ENCODE measurements at regions not wholly inside any gene's neighbourhood (a gene's known extent, or its start where the extent isn't known, plus 50 kb on each side); places are given as distances from the start of the nearest gene placed in this dataset.

GRCh38 chr14:23776296-23776695 lies 140.1 kb downstream of the DHRS2 start:
- FAIRE-seq (no peak), DNase-seq (ENCODE audit: low read depth, low spot score) (no peak)
- no peak overlapping the region for H3K4me2 ChIP-seq (ENCODE audit: control insufficient read depth, extremely low read depth, insufficient read depth, low read depth, low read length)
- no peak overlapping the region for H3K4me3 ChIP-seq (ENCODE audit: control insufficient read depth in 2 of 3, extremely low read depth in 1 of 3, insufficient read depth in 2 of 3, low read depth in 1 of 3, low read length in 3 of 3)
- dilution Hi-C loops (cut with MboI; ENCODE audit: extremely low pct_ligation_motif_present, low sequenced_read_pairs), result no loop called here
- TF ChIP-seq CTCF (optimal IDR thresholded peaks at IDR 0.05 in 1 of 3, IDR thresholded peaks at IDR 0.05 in 1 of 3, conservative IDR thresholded peaks at IDR 0.05 in 1 of 3; ENCODE audit: extremely low read depth in 1 of 3, insufficient read depth in 2 of 3, low read length in 3 of 3) (no peak), EZH2 (IDR thresholded peaks at IDR 0.05; ENCODE audit: low read length) (no peak)
- no peaks in the 10 kb centered on the region for H3K36me3 ChIP-seq (ENCODE audit: control insufficient read depth in 2 of 2, extremely low read depth in 1 of 2, insufficient read depth in 2 of 2, low read length in 2 of 2)
- H3K9ac ChIP-seq (ENCODE audit: control insufficient read depth, extremely low read depth, insufficient read depth, low read length), result no peak overlapping the region
- H4K20me1 ChIP-seq (ENCODE audit: control insufficient read depth, extremely low read depth, insufficient read depth, low read length), result no peaks in the 10 kb centered on the region
- H3K27me3 ChIP-seq (ENCODE audit: control insufficient read depth, extremely low read depth, insufficient read depth, low read length), result peaks cover 4% of the 10 kb centered on the region
- no peaks in the 10 kb centered on the region for H3K9me3 ChIP-seq (ENCODE audit: control insufficient read depth, low read depth, low read length)
- no peaks in the 10 kb centered on the region for H3K4me1 ChIP-seq (ENCODE audit: control insufficient read depth, extremely low read depth, insufficient read depth, low read length)
- no peaks in the 10 kb centered on the region for H3K79me2 ChIP-seq (ENCODE audit: control insufficient read depth, insufficient read depth, low read length)
- no peak overlapping the region for H3K27ac ChIP-seq (ENCODE audit: control insufficient read depth, insufficient read depth, low read length)
- H2AFZ ChIP-seq (ENCODE audit: control insufficient read depth, low read length), result no peak overlapping the region
- H3K9me1 ChIP-seq (ENCODE audit: control insufficient read depth, extremely low read depth, insufficient read depth, low read length), result no peaks in the 10 kb centered on the region

GRCh38 chr14:23785208-23785607 lies 149.0 kb downstream of the DHRS2 start:
- FAIRE-seq, result no peak
- H3K27ac ChIP-seq (ENCODE audit: control insufficient read depth, insufficient read depth, low read length), result no peak overlapping the region
- no peaks in the 10 kb centered on the region for H3K4me1 ChIP-seq (ENCODE audit: control insufficient read depth, extremely low read depth, insufficient read depth, low read length)
- no peak overlapping the region for H3K4me2 ChIP-seq (ENCODE audit: control insufficient read depth, extremely low read depth, insufficient read depth, low read depth, low read length)
- H3K4me3 ChIP-seq (ENCODE audit: control insufficient read depth in 2 of 3, extremely low read depth in 1 of 3, insufficient read depth in 2 of 3, low read depth in 1 of 3, low read length in 3 of 3), result no peak overlapping the region
- dilution Hi-C loops (cut with MboI; ENCODE audit: extremely low pct_ligation_motif_present, low sequenced_read_pairs), result no loop called here
- no peaks in the 10 kb centered on the region for H3K9me3 ChIP-seq (ENCODE audit: control insufficient read depth, low read depth, low read length)
- H3K9ac ChIP-seq (ENCODE audit: control insufficient read depth, extremely low read depth, insufficient read depth, low read length), result no peak overlapping the region
- H4K20me1 ChIP-seq (ENCODE audit: control insufficient read depth, extremely low read depth, insufficient read depth, low read length), result no peaks in the 10 kb centered on the region
- H3K9me1 ChIP-seq (ENCODE audit: control insufficient read depth, extremely low read depth, insufficient read depth, low read length), result no peaks in the 10 kb centered on the region
- H3K79me2 ChIP-seq (ENCODE audit: control insufficient read depth, insufficient read depth, low read length), result no peaks in the 10 kb centered on the region
- no peak for TF ChIP-seq CTCF (optimal IDR thresholded peaks at IDR 0.05 in 1 of 3, IDR thresholded peaks at IDR 0.05 in 1 of 3, conservative IDR thresholded peaks at IDR 0.05 in 1 of 3; ENCODE audit: extremely low read depth in 1 of 3, insufficient read depth in 2 of 3, low read length in 3 of 3)
- no peak for TF ChIP-seq EZH2 (IDR thresholded peaks at IDR 0.05; ENCODE audit: low read length)
- H3K27me3 ChIP-seq (ENCODE audit: control insufficient read depth, extremely low read depth, insufficient read depth, low read length), result peaks cover 2% of the 10 kb centered on the region
- no peak overlapping the region for H2AFZ ChIP-seq (ENCODE audit: control insufficient read depth, low read length)
- no peaks in the 10 kb centered on the region for H3K36me3 ChIP-seq (ENCODE audit: control insufficient read depth in 2 of 2, extremely low read depth in 1 of 2, insufficient read depth in 2 of 2, low read length in 2 of 2)
- DNase-seq (ENCODE audit: low read depth, low spot score), result no peak
